GM19035 (cell line): ENCODE measurements at regions not wholly inside any gene's neighbourhood (a gene's known extent, or its start where the extent isn't known, plus 50 kb on each side); places are given as distances from the start of the nearest gene placed in this dataset.
A peak's percentile ranks its signal among the peaks of the same experiment; 100 is the strongest.
"Not testable (repeated sequence)": the region's sequence is repeated elsewhere in the genome, so short reads cannot be mapped to it uniquely, and the experiment has no call there.

Source experiments
- ATAC-seq: cut with Tn5 transposase; IDR thresholded peaks from one replicate; pipeline ENCODE4 v1.9.1; 2021; ENCODE audit not compliant: unreplicated experiment

DNA sequence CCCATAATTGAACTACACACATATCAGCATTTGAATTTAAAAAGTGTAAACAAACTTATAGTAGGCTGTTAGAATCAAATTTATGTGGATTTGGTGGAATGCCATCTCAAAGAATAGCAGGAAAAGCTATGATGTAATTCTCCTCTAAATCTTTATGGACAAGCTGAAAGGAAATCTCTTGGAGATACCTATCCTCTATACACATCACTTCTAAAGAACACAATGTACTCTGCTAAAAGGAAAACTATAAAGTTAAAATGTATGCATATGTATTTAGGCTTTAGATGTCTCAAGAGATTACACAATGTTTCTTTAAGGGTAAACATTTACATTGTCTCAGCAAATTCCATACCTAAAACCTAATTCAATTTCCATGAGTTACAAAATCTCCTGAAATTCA is 323.3 kb downstream of the CRPPA start:
- no peak for ATAC-seq

GRCh38 chr7:16095171-16095950 is 326.0 kb downstream of the CRPPA start:
- no peak for ATAC-seq

DNA sequence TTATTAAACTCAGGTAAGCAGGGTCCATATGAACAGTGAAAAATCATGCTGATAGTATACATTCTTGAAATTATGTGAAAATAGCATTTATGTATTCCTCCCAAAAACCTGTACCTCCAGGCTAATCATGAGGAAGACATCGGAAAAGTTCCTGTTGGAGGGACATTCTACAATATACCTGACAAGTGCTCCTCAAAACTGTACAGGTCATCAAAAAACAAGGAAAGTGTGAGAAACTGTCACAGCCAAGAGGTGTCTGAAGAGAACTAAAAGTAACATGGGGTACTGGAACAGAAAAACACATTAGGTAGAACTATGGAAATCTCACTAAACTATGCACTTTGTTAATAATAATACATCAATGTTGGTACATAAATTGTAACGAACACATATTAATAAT is 326.7 kb downstream of the CRPPA start:
- no peak for ATAC-seq

GRCh38 chr7:16092711-16093110 is 328.6 kb downstream of the CRPPA start:
- no peak for ATAC-seq

DNA sequence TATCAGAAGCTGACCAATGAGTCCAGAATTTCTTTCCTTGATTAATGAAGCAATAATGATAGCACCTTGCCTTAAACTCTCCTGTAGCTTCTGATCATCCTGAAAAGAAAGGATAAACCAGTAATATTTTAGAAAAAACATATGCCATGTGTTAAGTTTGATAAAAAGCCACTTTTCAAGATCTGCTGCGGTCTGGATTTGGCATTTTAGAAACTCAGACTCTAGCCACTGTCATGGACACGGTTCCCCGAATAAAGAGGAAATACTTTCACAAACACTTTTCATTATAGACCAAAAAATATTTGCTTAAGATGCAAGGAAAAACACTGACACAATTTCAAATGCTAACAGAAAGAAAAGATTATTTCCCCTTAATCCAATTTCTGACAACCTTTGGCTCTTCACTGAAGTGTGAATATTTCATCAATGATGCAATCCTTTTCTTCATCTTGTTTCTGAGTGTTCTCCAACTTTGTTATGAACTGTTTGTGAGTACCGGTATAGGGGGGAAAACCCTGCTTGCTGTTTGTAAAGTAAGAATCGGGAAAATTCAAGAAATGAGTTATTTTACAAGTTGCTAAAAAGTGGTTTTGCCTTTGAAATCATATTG is 329.5 kb downstream of the CRPPA start:
- no peak for ATAC-seq

GRCh38 chr7:16089801-16090200 is 331.5 kb downstream of the CRPPA start:
- no peak for ATAC-seq

DNA sequence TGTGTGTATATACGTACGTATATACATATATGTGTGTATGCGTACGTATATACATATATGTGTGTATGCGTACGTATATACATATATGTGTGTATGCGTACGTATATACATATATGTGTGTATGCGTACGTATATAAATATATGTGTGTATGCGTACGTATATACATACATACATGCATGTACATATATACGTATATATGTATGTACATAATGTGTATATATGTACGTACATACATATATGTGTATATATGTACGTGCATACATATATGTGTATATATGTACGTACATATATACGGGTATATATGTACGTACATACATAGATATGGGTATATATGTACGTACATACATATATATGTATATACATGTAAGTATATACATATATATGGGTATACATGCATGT is 332.1 kb downstream of the CRPPA start:
- no peak for ATAC-seq

GRCh38 chr7:16086743-16087142 is 334.6 kb downstream of the CRPPA start:
- ATAC-seq = no peak

GRCh38 chr7:16085780-16086179 is 335.6 kb downstream of the CRPPA start:
- ATAC-seq = not testable (repeated sequence)

DNA sequence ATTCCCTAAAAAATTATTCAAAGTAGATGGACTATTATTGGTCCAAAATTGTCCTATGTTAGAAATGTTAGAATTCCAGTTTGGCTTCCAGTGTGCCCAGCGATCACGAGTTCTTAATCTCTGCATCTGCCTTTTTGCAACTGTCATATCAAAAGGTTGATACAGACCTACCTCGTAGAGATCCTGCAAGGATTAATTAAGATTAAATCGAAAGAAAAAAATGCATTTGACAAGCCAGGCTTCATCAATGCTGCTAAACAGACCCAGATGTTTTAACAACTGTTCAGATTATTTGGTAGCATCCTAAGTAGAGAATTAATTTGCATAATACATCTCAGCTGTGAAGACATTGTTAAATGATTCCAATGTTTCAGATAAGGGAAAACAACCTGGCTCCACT is 336.5 kb downstream of the CRPPA start:
- no peak for ATAC-seq

GRCh38 chr7:16084370-16084769 is 337.0 kb downstream of the CRPPA start:
- no peak for ATAC-seq

DNA sequence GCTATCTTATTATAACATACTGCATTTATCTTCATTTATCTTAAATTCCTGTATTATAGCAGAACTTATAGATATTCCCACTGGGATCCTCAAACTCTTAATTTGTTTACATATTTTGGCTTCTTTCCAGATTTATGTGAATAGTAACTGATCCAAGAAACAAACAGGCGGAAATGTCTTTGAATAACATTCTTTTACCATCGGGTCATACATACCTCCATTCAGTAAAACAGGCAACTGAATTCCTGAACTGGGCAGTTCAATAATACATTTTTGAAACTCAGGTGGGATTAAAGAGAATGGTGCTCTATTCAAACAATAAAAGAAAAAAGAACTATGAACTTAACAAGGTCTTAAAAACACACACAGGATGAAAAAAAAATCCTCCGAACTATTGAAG is 337.4 kb downstream of the CRPPA start:
- no peak for ATAC-seq

DNA sequence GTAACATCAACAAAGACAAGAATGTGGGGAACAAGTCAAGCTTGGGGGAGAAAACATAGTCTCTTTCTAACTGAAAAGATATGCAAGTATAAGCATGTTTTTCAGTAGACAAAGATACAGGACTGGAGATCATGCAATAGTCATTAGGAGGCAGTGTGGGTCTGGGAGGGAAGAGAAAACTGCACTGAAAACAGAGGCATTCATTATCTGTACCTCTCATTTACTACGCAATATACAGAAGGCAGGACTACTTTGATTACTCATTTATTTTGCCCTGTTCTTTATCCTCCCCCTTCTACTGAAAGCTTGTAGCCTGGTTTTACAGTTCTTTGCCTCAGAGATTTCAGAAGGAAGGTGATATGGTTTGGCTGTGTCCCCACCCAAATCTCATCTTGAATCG is 341.2 kb downstream of the CRPPA start:
- ATAC-seq = no peak

GRCh38 chr7:16079723-16080122 is 341.6 kb downstream of the CRPPA start:
- ATAC-seq = no peak

- ATAC-seq = peak; percentile 76
Observed at GRCh38 chr7:16078076-16078952, 343.0 kb downstream of the CRPPA start.

DNA sequence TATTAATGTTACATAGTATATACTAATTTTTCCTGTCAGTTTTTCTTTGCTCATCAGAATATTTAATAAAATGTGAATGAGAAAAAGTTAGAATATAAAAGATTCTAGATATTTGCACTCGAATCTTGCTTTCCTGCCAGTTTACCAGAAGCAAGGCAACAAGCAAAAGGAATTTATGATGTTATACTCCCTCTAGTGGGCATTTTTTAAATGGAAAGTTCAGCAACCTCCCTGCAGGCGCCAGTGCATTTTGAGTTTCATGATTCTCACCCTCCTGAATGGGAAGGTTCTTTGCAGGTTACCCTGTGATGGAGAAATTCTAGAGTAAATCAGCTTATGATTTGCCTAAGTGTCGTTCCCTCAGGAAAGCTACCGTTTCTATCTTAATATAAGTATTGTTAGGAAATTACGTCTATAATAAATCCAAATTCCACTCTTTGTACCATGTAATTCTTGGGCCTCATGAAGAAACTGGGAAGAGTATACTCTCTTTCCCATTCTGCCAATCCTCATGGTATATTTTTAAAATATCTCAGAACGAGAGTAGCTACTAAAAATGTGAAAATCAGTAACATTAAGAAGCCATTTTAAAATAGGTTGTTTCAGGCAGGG is 350.0 kb downstream of the CRPPA start:
- ATAC-seq = peak; percentile 87

GRCh38 chr7:16070806-16071205 is 350.5 kb downstream of the CRPPA start:
- no peak for ATAC-seq

GRCh38 chr7:16069998-16070397 is 351.3 kb downstream of the CRPPA start:
- ATAC-seq = no peak

GRCh38 chr7:16068183-16068582 is 353.2 kb downstream of the CRPPA start:
- no peak for ATAC-seq

DNA sequence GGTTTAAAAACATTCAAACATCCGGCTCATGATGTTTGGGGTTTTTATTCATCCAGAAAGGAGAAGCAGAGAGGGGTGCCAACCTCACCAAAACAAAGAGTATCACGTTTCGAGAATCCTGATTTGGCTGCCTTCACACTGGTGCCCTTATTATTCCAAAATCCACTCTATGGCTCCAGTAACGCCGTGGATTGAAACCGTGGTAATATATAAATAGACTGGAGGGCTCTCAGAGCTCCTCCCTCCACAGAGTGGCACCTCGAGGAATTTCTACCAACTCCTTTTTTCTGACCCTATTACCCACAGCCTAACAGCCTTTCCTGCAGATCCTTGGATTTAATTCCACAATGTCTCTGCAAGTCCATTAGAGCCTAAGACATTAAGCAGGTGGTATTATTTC is 353.6 kb downstream of the CRPPA start:
- ATAC-seq = no peak

GRCh38 chr7:16066805-16067459 is 354.4 kb downstream of the CRPPA start:
- no peak for ATAC-seq
